Fibroblast of skin of back (primary cell): ENCODE measurements at regions not wholly inside any gene's neighbourhood (a gene's known extent, or its start where the extent isn't known, plus 50 kb on each side); places are given as distances from the start of the nearest gene placed in this dataset.
"Not testable (repeated sequence)": the region's sequence is repeated elsewhere in the genome, so short reads cannot be mapped to it uniquely, and the experiment has no call there.

ENCODE experiments used
- DNase-seq: peaks from one replicate; pipeline ENCODE4 v3.0.0-alpha.2; 2013

DNA sequence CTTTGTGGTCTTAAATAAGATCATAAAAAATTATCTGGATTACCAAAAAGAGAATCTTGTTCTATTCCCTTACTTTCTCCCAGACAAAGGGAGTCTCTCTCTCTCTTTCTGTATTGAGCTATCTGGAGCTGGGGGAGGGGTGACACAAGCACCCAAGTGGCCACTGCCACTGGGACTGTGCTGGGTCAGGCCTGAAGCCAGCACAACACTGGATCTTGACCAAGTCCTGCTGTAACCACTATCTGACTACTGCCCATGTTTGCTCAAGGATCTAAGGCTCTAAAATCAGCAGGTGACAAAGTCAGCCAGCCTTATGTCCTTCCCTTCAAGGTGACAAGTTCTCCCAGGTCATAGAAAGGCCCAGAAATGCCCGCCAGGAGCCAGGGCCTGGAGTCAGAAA is 75.0 kb upstream of the SPATA16 start:
- no peak for DNase-seq

DNA sequence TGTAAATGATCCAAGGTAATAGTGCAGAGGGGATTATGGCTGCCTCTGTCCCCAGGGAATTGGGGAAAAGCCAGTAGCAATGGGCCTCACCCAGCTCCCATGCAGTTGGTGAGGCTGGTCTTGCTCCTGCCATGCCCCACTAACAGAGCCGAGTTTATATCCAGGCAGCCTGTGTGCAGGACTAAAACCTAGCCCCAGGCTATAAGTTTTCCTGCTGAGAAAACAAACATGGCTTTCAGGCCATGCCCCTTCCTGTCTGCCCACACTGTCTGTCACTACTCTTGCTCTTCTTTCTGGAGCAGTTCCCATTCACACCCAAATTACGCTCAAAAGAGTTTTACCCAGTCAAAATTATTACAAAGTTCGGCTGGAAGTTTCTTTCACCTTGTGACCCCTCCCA is 73.5 kb upstream of the SPATA16 start:
- DNase-seq = no peak

DNA sequence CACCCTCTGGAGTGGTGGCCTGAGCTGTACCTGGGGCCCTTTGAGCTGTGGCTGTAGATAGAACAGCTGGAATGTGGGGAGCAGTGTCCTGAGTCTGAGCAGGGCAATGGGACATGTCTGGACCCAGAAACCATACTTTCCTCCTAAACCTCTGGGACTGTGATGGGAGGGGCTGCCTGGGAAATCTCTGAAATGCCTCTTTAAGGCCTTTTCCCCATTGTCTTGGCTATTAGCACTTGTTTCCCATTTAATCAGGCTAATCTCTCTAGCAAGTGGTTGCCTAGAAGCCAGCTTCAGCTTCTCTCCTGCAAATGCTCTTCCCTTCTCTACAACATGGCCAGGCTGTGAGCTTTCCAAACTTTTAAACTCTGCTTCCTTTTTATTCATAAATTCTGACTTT is 58.5 kb upstream of the SPATA16 start:
- DNase-seq = no peak

DNA sequence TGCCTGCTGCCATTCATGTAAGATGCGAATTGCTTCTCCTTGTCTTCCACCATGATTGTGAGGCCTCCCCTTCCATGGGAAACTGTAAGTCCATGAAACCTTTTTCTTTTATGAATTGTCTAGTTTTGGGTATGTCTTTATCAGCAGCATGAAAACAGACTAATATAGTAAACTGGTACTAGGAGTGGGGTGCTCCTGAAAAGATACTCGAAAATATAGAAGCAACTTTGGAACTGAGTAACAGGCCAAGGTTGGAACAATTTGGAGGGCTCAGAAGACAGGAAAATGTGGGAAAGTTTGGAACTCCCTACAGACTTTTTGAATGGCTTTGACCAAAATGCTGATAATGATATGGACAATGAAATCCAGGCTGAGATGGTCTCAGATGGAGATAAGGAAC is 53.8 kb upstream of the SPATA16 start:
- not testable (repeated sequence) for DNase-seq

DNA sequence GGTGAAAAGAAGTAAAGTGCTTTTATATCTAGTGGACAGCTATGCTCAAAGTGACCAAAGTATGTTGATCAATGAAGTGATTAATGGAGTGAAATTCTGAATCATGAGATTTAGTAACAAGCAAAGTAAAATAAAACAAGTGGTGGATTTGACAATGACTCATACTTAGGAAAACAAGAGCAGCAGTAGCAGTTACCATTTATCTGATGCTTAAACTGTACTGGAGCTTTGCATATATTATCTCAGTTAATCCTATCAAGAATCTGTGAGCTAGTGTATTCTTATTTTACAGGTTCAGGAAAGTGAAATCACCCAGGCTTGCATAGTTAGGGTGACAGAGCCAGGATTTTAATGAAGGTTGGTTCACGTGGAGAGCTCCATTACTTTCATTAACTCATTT is 50.6 kb upstream of the SPATA16 start:
- DNase-seq = peak; percentile 29
